ENCODE measurements at regions not wholly inside any gene's neighbourhood (a gene's known extent, or its start where the extent isn't known, plus 50 kb on each side); places are given as distances from the start of the nearest gene placed in this dataset.

- H3K4me3 ChIP-seq (ENCODE audit: extremely low read depth in 1 of 4, insufficient read depth in 2 of 4, low read depth in 3 of 4, low read length in 4 of 4), result no peak overlapping the region
- H3K4me2 ChIP-seq (ENCODE audit: insufficient read depth in 1 of 2, low read depth in 2 of 2, low read length in 2 of 2), result no peak overlapping the region
- DNase-seq (ENCODE audit: low read depth in 1 of 2, low spot score in 2 of 2), result no peak
- no peak overlapping the region for H3K56ac ChIP-seq (replicated peaks; ENCODE audit: insufficient read length, low read depth, low read length)
- H4K20me1 ChIP-seq (replicated peaks in 1 of 2; ENCODE audit: control insufficient read depth in 1 of 2, insufficient read depth in 2 of 2, low read length in 2 of 2), result no peaks in the 10 kb centered on the region
- H2BK5ac ChIP-seq (ENCODE audit: low read depth, low read length), result no peak overlapping the region
- no peak overlapping the region for H2BK20ac ChIP-seq (ENCODE audit: low read length)
- no peak overlapping the region for H3K18ac ChIP-seq (ENCODE audit: extremely low read depth, low read length)
- H3K4ac ChIP-seq (replicated peaks; ENCODE audit: insufficient read length, low read depth, low read length), result no peak overlapping the region
- no peaks in the 10 kb centered on the region for H3K79me2 ChIP-seq (ENCODE audit: control insufficient read depth in 1 of 2, insufficient read depth in 2 of 2, low read length in 2 of 2)
- no peaks in the 10 kb centered on the region for H3K27me3 ChIP-seq (replicated peaks in 1 of 4; ENCODE audit: control insufficient read depth in 3 of 4, extremely low read depth in 1 of 4, insufficient read depth in 3 of 4, low read length in 3 of 4)
- H3K23me2 ChIP-seq (ENCODE audit: low read depth, low read length), result no peaks in the 10 kb centered on the region
- H3K36me3 ChIP-seq (ENCODE audit: control insufficient read depth in 2 of 4, insufficient read depth in 4 of 4, low read length in 3 of 4), result no peaks in the 10 kb centered on the region
- H3K79me1 ChIP-seq (ENCODE audit: low read depth, low read length), result no peaks in the 10 kb centered on the region
- no peak overlapping the region for H2AK5ac ChIP-seq (ENCODE audit: low read depth, low read length)
- TF ChIP-seq KDM1A (IDR thresholded peaks at IDR 0.05; ENCODE audit: borderline replicate concordance, low read length), result peak; percentile 89
- TF ChIP-seq GABPA (IDR thresholded peaks at IDR 0.05; ENCODE audit: borderline replicate concordance, insufficient read depth, low read length), result no peak
- H3K9ac ChIP-seq (replicated peaks in 1 of 4; ENCODE audit: extremely low read depth in 1 of 4, low read depth in 3 of 4, low read length in 3 of 4), result no peak overlapping the region
- no peak overlapping the region for H2AFZ ChIP-seq (ENCODE audit: low read length)
- no peak for FAIRE-seq
- no peak overlapping the region for H3K14ac ChIP-seq (ENCODE audit: insufficient read length)
- no peak overlapping the region for H4K91ac ChIP-seq (replicated peaks; ENCODE audit: insufficient read length, low read length)
- no peaks in the 10 kb centered on the region for H3K9me3 ChIP-seq (ENCODE audit: insufficient read depth in 2 of 2, low read depth in 1 of 2, low read length in 1 of 2)
- 91% methylated on average over 7 of the region's 7 CpGs; no CpG with 5 or more reads in 1 of the 2 experiments for WGBS, 2 experiments (ENCODE audit: extremely low coverage in 1 of 2, insufficient coverage in 1 of 2, insufficient read length in 1 of 2, insufficient replicate concordance in 2 of 2, low coverage in 1 of 2, low lambda C conversion rate in 2 of 2, missing lambda C conversion rate in 1 of 2)
- H2BK120ac ChIP-seq (replicated peaks; ENCODE audit: low read depth, low read length), result no peak overlapping the region
- no peak overlapping the region for H2BK12ac ChIP-seq (ENCODE audit: low read depth, low read length)
- ChIA-PET CTCF (ENCODE audit: partially characterized antibody) (interaction anchor here (0.9 to 1.7 kb wide), 3 partner anchors 29 to 120 kb away, joined by 3 to 4 read pairs (median 4); no protein-coding TSS in a partner anchor), POLR2A (ENCODE audit: partially characterized antibody) (no interaction called here)
- no peak overlapping the region for H3K27ac ChIP-seq (ENCODE audit: low read depth, low read length)
- no peak overlapping the region for H4K8ac ChIP-seq (ENCODE audit: extremely low read depth, insufficient read depth, low read length)
- H4K5ac ChIP-seq (ENCODE audit: insufficient read length, low read depth, low read length), result no peak overlapping the region
- no peak overlapping the region for H3K23ac ChIP-seq (ENCODE audit: insufficient read length)
- H2BK15ac ChIP-seq (ENCODE audit: low read length), result no peak overlapping the region
- H3K4me1 ChIP-seq (replicated peaks in 1 of 4; ENCODE audit: control insufficient read depth in 3 of 4, insufficient read depth in 4 of 4, low read length in 3 of 4), result peaks cover 0 to 5% (median 3%) of the 10 kb centered on the region in 4 experiments; a peak in 5 of 7 replicates
Measured at GRCh38 chr12:124173692-124174091, 121.2 kb upstream of the RFLNA start.
